Upper lobe of right lung (tissue), 1 donor: ENCODE measurements at regions not wholly inside any gene's neighbourhood (a gene's known extent, or its start where the extent isn't known, plus 50 kb on each side); places are given as distances from the start of the nearest gene placed in this dataset.
"Not testable (repeated sequence)": the region's sequence is repeated elsewhere in the genome, so short reads cannot be mapped to it uniquely, and the experiment has no call there.

Experiments used
- ATAC-seq: fragments of 200-7000 bp; cut with Tn5 transposase; one replicate; pipeline ENCODE4 v1.9.1; 2020; ENCODE audit warnings: mild to moderate bottlenecking, moderate library complexity
- DNase-seq: peaks from one replicate; pipeline ENCODE4 v3.0.0-alpha.2; 2020
- H3K27ac ChIP-seq: fragments of 200-600 bp; one replicate; pipeline ENCODE4 v1.8.0; 2022
- H3K27me3 ChIP-seq: fragments of 200-600 bp; one replicate; pipeline ENCODE4 v1.8.0; 2022; ENCODE audit warnings: mild to moderate bottlenecking
- H3K36me3 ChIP-seq: fragments of 200-600 bp; one replicate; pipeline ENCODE4 v1.8.0; 2022
- H3K4me1 ChIP-seq: fragments of 200-600 bp; one replicate; pipeline ENCODE4 v1.8.0; 2022
- H3K4me3 ChIP-seq: fragments of 200-600 bp; one replicate; pipeline ENCODE4 v1.8.0; 2022; ENCODE audit warnings: mild to moderate bottlenecking
- H3K9me3 ChIP-seq: fragments of 200-600 bp; one replicate; pipeline ENCODE4 v1.8.0; 2022
- CTCF ChIP-seq: fragments of 200-600 bp; IDR thresholded peaks from one replicate; pipeline ENCODE4 v1.8.0; 2022; ENCODE audit warnings: antibody characterized with exemption
- intact Hi-C: fragments of 100-400 bp; cut with DNase I; formaldehyde crosslinking; loops from one replicate; pipeline ENCODE4 v1.11.0; 2022
- donor health status: DM: no; HTN: yes; CAD: no; lungs with severe emphysema.

DNA sequence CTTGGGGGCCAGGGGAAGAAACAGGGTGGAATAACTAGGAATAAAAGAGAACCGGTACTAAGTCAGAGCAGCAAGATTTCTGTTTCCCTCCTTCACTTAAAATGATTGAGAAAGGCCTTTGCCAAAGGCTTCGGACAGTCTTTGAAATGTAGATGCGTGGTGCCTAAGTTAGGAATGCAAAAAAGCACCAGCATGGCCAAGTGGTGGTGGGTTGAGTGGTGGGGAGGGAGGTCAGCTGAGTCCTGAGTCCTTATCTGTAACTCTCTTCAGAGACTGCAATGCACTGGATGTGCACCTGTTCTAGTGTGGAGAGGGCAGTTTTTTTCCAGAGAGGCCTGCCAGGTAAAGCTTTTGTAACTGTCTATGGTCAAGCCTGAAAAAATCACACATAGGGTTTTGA, 919.9 kb downstream of the FSCB start:
- intact Hi-C loops, result no loop called here
- Histone ChIP-seq H3K27ac (no peak overlapping the region), H3K36me3 (no peaks in the 10 kb centered on the region), H3K9me3 (no peaks in the 10 kb centered on the region), H3K4me1 (no peaks in the 10 kb centered on the region), H3K27me3 (no peaks in the 10 kb centered on the region), H3K4me3 (no peak overlapping the region)
- TF ChIP-seq CTCF, result no peak
- no peak for ATAC-seq
- no peak for DNase-seq

DNA sequence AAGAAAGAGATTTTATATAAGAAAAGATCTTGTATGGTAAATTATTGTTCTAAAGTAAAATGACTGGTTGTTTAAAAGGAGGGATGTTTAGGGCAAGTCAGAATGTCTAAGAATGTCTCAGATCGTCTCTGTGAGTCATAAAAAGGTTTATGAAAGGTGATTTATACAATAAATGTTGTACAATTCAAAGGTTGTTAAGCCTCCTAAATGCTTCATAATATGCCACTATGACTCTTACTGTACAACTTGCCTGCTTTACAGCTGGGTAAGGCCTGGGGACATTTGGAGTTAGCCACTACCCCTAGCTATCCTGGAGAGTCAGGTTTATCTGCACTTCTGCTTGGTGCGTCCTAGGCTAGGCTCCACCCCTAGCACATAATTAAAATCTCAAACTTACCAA, 927.4 kb downstream of the FSCB start:
- H3K4me1 ChIP-seq, result no peaks in the 10 kb centered on the region
- intact Hi-C loops, result no loop called here
- H3K27me3 ChIP-seq, result no peaks in the 10 kb centered on the region
- DNase-seq, result no peak
- no peak overlapping the region for H3K4me3 ChIP-seq
- H3K9me3 ChIP-seq, result no peaks in the 10 kb centered on the region
- TF ChIP-seq CTCF, result no peak
- no peak overlapping the region for H3K27ac ChIP-seq
- no peak for ATAC-seq
- no peaks in the 10 kb centered on the region for H3K36me3 ChIP-seq

DNA sequence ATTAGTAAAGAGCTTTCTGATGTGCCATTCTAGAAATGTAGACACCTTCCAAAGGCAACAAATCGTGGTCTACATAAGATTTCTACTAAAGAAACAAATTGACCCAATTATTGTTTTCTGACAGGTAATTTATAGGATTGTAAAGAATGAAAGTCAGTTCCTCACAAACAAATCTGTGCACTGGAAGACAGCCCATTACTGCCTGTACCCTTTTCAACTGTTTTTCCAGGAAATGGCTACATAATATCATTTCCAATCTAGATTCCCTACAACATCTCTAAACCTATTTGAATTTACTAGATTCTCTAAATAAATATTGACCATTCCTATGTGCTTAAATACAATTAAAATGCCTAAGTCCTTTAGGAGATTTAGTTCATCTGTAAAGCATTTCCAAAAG, 939.1 kb downstream of the FSCB start:
- TF ChIP-seq CTCF, result no peak

GRCh38 chr14:43548368-43548767, 958.7 kb downstream of the FSCB start:
- TF ChIP-seq CTCF, result no peak
- no peaks in the 10 kb centered on the region for H3K9me3 ChIP-seq
- intact Hi-C loops, result no loop called here
- DNase-seq, result no peak
- H3K27me3 ChIP-seq, result no peaks in the 10 kb centered on the region
- no peak overlapping the region for H3K27ac ChIP-seq
- H3K36me3 ChIP-seq, result no peaks in the 10 kb centered on the region
- ATAC-seq, result no peak
- no peaks in the 10 kb centered on the region for H3K4me1 ChIP-seq
- H3K4me3 ChIP-seq, result no peak overlapping the region

More for the DNA sequence above, 939.1 kb downstream of the FSCB start:
- Histone ChIP-seq H3K4me1 (no peaks in the 10 kb centered on the region), H3K9me3 (no peaks in the 10 kb centered on the region), H3K36me3 (no peaks in the 10 kb centered on the region), H3K4me3 (no peak overlapping the region), H3K27ac (no peak overlapping the region), H3K27me3 (no peaks in the 10 kb centered on the region)
- intact Hi-C loops, result no loop called here
- ATAC-seq (no peak), DNase-seq (no peak)

DNA sequence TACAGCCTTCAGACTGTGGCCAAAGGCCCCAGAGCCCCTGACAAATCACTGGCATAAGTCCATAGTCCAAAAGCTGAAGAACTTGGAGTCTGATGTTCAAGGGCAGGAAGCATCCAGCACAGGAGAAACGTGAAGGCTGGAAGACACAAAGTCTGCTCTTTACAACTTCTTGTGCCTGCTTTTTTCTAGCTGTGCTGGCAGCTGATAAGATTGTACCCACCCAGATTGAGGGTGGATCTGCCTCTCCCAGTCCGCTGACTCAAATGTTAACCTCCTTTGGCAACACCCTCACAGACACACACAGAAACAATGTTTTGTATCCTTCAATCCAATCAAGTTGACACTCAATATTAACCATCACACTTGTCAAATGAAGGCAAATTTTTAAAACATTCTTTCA, 959.5 kb downstream of the FSCB start:
- H3K27ac ChIP-seq, H3K36me3 ChIP-seq, intact Hi-C loops, ATAC-seq, H3K4me3 ChIP-seq, H3K9me3 ChIP-seq, H3K27me3 ChIP-seq, H3K4me1 ChIP-seq, DNase-seq: not testable (repeated sequence)

- Histone ChIP-seq H3K4me1 (no peaks in the 10 kb centered on the region), H3K27ac (no peak overlapping the region), H3K4me3 (no peak overlapping the region), H3K9me3 (no peaks in the 10 kb centered on the region), H3K27me3 (no peaks in the 10 kb centered on the region), H3K36me3 (no peaks in the 10 kb centered on the region)
- intact Hi-C loops, result no loop called here
- TF ChIP-seq CTCF, result no peak
- no peak for ATAC-seq
- no peak for DNase-seq
Observed at GRCh38 chr14:43541356-43541755, 965.7 kb downstream of the FSCB start.
